Retina (tissue), 1 donor: ENCODE measurements at regions not wholly inside any gene's neighbourhood (a gene's known extent, or its start where the extent isn't known, plus 50 kb on each side); places are given as distances from the start of the nearest gene placed in this dataset.

Source experiments
- DNase-seq: peaks from one replicate; pipeline ENCODE4 v3.0.0-alpha.2; 2016

GRCh38 chr16:77555791-77556190 lies 121.0 kb upstream of the ADAMTS18 start:
- peak; percentile 84 for DNase-seq

DNA sequence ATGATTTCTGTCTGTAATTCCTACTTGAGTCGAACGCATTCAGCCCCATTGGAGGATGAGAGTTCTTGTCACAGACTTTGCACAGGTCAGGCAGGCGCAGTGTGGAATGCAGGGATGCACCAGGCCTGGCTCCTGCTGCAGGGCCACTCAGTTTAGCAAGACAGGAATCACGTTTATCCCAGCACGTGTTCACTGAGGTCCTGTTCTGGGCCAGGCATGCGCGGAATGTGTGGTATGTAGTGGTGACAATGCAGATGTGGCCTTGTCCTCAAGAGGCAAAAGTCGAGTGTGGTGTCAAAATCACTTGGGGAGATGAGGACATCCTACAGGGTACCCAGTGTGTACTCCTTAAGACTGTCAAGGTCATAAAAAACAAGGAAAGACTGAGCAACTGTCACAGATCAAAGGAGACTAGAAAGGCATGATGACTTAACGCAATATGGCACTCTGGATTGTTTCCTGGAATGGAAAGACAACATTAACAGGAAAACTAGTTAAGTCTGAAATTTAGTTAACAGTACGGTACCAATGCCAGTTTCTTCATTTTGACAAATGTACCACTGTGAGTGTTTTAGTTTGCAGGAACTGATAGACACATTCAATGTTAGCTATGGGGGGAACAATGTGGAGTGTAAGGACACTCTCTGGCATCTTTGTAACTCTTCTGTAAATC lies 121.5 kb upstream of the ADAMTS18 start:
- no peak for DNase-seq

GRCh38 chr16:77557385-77557784 lies 122.6 kb upstream of the ADAMTS18 start:
- DNase-seq = no peak

DNA sequence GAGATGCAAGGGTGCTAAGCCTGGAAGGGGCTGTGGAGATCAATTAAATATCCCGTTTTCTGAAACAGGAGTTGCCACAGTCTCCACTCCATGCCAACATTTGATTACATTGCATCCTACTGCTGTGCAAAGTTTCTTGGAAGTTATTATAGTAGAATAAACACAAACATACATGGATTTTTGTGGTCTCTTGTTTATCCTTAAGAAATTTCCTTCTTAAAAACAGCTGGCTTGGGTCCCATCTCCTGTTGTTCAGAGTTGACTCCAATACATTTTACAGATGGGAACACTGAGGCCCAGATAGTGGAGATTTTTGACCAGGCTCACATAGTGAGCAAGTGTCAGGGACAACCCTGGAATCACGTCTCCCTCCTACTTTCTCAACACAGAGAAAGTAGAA lies 124.0 kb upstream of the ADAMTS18 start:
- DNase-seq = no peak

DNA sequence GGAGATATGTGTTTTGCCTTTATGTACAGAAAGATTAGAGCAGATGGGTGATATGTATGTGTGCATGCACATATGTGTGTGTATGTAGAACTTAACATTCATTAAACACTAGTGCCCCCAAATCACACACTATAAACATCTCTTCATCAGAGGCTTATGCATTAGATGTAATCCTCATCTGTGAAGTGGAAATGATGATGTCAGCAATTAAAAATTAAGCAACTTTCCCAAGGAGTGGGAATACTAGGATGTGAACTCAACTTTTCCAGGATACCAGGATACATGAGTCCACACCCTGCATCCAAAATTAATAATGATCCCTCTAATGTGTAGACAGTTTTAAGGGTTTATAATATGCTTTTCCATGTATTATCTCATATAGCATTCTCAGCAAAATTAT lies 127.7 kb upstream of the ADAMTS18 start:
- no peak for DNase-seq

DNA sequence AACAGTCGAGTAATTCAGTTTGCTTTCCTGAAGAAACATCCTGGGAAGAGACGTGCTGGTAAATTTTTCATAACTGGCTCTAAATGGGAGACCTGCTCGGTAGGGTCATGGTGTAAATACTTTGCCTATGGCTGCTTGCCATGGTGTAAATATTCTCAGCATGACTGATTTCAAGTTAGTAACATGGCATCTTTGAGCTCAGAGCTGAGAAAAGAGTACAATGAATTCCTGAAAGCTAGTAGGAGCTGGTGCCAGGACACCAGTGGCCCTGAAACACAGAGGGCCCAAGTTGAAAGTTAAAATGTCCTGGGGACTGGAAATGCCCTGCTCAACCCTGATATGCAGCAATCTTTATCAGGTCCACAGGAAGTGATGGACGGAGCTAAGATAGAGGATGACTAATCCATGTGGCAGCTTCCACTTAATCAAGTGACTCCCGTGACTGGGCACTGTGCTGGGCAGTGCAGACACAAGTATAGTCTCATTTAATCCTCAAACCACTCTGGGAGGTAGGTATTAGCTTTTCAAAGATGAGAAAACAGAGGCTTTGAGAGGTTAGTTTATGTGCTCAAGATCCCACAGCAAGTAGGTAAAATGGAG lies 130.1 kb upstream of the ADAMTS18 start:
- DNase-seq = no peak

- peak; percentile 39 for DNase-seq
Measured at GRCh38 chr16:77569406-77569805, 134.6 kb upstream of the ADAMTS18 start.

DNA sequence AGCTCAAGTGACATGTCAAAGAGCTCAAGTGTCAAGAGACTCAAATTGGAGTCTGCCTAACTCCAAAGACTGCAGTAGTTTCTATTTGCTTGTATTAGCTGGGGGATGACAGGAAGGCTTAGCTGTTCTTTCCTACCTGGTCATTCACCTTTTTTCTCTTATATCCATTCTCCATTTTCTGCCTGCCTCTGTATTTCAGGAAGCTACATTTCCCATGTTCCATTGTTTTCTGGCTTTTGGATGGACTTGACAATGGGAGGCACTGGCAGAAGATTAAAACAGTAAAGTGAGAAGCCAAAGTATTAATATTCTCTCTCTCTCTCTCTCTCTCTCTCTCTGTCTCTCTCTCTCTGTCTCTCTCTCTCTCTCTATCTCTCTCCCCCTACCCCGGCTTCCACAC lies 135.7 kb upstream of the ADAMTS18 start:
- DNase-seq = no peak

DNA sequence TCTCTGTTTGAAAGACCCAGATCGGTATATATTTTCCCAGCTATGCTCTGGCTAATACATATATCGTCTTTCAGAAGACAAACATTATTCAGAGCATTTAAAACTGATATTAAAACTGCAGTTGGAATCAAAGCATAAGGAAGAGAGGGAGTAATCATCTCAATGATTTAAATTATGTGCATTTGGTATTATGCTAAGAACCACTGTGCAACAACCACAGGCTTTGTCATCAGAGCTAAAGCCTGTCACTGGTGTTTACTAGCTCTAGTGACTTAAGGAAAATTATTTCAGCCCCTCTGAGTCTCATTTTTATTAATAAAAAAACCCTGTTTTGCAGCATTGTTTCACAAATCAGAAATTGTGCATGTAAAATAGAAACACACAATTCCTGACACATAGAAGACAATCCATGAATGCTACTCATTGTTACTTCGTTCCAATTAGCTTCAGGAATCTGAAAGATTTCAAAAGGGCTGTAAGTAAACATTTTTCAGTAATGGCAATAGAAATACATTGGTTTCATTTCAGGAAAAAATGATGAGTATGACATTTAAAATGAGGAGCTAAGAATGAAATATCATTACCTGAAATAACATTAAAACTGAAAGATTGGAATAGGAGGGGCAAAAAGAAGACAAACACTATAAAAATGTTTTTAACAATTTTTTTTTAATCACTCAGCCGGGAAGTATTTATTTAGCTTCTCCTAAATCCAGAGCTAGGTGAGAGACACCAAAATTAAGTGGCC lies 136.5 kb upstream of the ADAMTS18 start:
- DNase-seq = no peak

GRCh38 chr16:77574867-77575624 lies 140.2 kb upstream of the ADAMTS18 start:
- no peak for DNase-seq

GRCh38 chr16:77579351-77579891 lies 142.9 kb upstream of the NUDT7 start:
- DNase-seq = no peak

DNA sequence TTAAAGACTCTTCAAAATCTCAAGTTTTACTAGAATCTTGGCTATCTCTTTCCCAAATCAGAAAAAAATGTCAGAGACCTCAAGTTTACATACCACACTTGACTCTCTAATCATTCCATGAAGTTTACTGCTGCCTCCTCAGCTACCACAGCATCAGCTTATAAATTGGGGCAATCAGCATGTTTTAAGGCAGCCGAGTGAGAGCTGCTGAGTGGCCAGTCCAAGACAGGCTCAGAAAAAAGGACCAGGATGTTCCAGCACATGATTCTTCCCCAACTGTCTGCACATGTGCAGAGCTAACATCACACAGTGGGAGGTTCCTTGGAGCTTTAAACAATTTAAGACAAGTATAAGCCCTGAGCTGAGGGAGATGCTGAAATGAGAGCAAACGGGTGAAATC lies 140.6 kb upstream of the NUDT7 start:
- DNase-seq = no peak

- DNase-seq = peak; percentile 67
Measured at GRCh38 chr16:77584205-77584859, 138.0 kb upstream of the NUDT7 start.

- DNase-seq = no peak
Measured at GRCh38 chr16:77585379-77586251, 136.7 kb upstream of the NUDT7 start.

GRCh38 chr16:77588389-77588788 lies 133.9 kb upstream of the NUDT7 start:
- DNase-seq = no peak

DNA sequence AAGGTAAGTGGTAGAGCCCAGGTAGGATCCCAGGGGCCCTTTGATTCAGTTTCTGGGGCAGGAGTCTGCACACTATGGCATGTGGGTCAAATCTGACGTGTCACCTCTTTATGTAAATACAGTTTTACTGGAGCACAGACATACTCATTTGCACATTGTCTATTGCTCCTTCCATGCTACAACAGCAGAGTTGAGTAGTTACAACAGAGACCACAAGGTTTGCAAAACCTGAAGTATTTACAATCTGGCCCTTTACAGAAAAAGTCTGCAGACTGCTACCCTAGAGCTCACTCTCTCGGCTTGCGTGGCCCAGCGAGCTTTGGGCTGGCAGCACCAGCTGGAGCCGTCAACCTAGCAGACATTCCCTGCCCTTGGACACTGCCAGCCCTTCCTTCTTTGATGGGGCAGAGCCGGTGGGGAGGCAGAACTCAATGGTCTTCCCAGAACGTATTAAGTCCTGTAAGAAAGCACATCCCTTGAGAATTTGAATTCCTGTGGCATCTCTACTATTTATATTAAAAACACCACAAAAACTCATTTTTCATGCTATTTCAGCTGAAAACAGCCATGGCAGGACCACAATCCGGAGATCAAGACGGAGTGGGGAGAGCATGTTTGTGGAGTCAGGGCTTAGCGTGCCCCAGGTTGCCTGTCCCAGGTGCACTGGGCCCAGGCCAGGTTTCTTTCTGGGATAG lies 133.1 kb upstream of the NUDT7 start:
- no peak for DNase-seq

DNA sequence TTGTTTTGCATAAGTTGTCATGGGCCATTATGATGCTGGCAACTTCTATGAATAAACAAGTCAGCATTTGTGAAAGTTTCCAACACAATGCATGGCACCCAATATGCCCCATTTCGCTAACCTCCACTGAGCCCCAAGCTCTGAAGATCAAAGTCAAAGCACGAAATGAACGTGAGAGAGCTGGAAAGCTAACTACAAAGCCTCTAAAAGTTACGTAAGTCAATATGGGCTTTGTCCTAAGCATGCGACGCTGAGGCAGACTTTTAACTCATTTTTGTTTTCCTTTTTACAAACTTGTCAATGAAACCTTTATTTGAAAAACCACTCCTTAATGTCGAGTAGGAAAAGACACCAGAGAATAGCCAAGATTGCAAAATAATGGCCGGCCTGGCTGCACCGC lies 131.6 kb upstream of the NUDT7 start:
- DNase-seq = no peak

DNA sequence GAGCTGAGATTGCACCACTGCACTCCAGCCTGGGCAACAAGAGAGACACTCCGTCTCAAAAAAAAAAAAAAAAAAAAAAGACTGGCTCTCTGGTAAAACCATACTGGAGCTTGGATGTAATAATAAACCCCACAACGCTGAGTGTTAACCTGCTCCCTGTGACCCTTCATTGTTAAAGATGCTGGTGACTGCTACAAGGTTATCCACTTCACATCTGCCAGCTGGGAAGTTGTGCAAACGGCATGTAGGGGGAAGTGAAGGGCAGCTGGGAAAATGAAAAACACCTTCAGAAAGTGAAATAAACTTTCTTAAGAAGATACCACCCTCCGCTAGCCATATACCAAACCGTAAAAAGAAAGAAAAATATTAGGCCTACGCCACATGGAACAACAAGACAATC lies 131.0 kb upstream of the NUDT7 start:
- DNase-seq = no peak

DNA sequence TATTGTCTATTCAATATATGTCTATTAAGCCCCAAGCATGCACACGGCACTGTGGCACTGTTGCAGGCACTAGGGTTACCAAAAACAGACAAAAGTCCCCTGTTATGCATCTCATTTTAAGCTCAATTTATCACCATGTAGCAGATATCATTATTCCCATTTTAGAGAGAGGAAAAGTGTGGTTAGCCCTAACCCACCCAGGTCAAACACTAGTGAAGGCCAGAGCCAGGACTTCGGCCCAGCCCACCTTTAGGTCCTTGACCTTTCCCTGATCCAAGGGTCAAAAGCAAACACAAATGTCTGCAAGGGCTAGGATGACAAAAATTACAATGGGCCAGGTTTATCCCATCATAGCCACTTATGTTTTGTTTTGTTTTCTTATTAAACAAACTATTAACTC lies 130.3 kb upstream of the NUDT7 start:
- DNase-seq = no peak

GRCh38 chr16:77594057-77594456 lies 128.3 kb upstream of the NUDT7 start:
- no peak for DNase-seq
